ENCODE measurements at regions not wholly inside any gene's neighbourhood (a gene's known extent, or its start where the extent isn't known, plus 50 kb on each side); places are given as distances from the start of the nearest gene placed in this dataset.
"Not testable (repeated sequence)": the region's sequence is repeated elsewhere in the genome, so short reads cannot be mapped to it uniquely, and the experiment has no call there.

- not testable (repeated sequence) for FAIRE-seq
These were observed 61.7 kb downstream of the DMRTA1 start for GRCh38 chr9:22508354-22508753.

GRCh38 chr9:22508790-22509189, 62.2 kb downstream of the DMRTA1 start:
- FAIRE-seq: no peak

- FAIRE-seq: no peak
These were observed 65.9 kb downstream of the DMRTA1 start for GRCh38 chr9:22512495-22512894.

- no peak for FAIRE-seq
These were observed 68.2 kb downstream of the DMRTA1 start for GRCh38 chr9:22514871-22515270.

GRCh38 chr9:22522206-22522740, 75.6 kb downstream of the DMRTA1 start:
- FAIRE-seq: no peak

- no peak for FAIRE-seq
These were observed 81.9 kb downstream of the DMRTA1 start for GRCh38 chr9:22528485-22528884.

- no peak for FAIRE-seq
These were observed 83.0 kb downstream of the DMRTA1 start for GRCh38 chr9:22529426-22530199.

- no peak for FAIRE-seq
These were observed 89.2 kb downstream of the DMRTA1 start for GRCh38 chr9:22535780-22536179.

GRCh38 chr9:22537721-22538120, 91.1 kb downstream of the DMRTA1 start:
- no peak for FAIRE-seq

GRCh38 chr9:22548625-22549024, 102.0 kb downstream of the DMRTA1 start:
- no peak for FAIRE-seq

GRCh38 chr9:22574740-22575139, 128.1 kb downstream of the DMRTA1 start:
- FAIRE-seq: no peak

GRCh38 chr9:22580788-22581187, 134.2 kb downstream of the DMRTA1 start:
- FAIRE-seq: no peak

GRCh38 chr9:22582221-22582620, 135.6 kb downstream of the DMRTA1 start:
- FAIRE-seq: no peak

GRCh38 chr9:22588918-22589317, 142.3 kb downstream of the DMRTA1 start:
- no peak for FAIRE-seq

GRCh38 chr9:22590336-22591033, 143.9 kb downstream of the DMRTA1 start:
- FAIRE-seq: no peak

- no peak for FAIRE-seq
These were observed 149.2 kb downstream of the DMRTA1 start for GRCh38 chr9:22595805-22596204.

- FAIRE-seq: no peak
These were observed 170.5 kb downstream of the DMRTA1 start for GRCh38 chr9:22617156-22617555.

GRCh38 chr9:22622815-22623214, 176.2 kb downstream of the DMRTA1 start:
- FAIRE-seq: no peak

GRCh38 chr9:22623236-22623635, 176.6 kb downstream of the DMRTA1 start:
- no peak for FAIRE-seq

- FAIRE-seq: no peak
These were observed 178.9 kb downstream of the DMRTA1 start for GRCh38 chr9:22625540-22625939.

- FAIRE-seq: no peak
These were observed 196.9 kb downstream of the DMRTA1 start for GRCh38 chr9:22643541-22643940.

- FAIRE-seq: no peak
These were observed 199.3 kb downstream of the DMRTA1 start for GRCh38 chr9:22645893-22646292.

GRCh38 chr9:22649384-22649783, 202.8 kb downstream of the DMRTA1 start:
- FAIRE-seq: no peak

- FAIRE-seq: no peak
These were observed 203.5 kb downstream of the DMRTA1 start for GRCh38 chr9:22650145-22650544.

Measured in islet of Langerhans (tissue), 1 donor.